Liver (tissue), 3 donors: ENCODE measurements at regions not wholly inside any gene's neighbourhood (a gene's known extent, or its start where the extent isn't known, plus 50 kb on each side); places are given as distances from the start of the nearest gene placed in this dataset.

Experiments used
- GABPA ChIP-seq, 2 donors: IDR thresholded peaks in 1 of 2; conservative IDR thresholded peaks in 1 of 2; 2 replicates each; pipeline ENCODE4 v1.6.1; 2016; ENCODE audit warnings: antibody characterized with exemption in 2 of 2, mild to moderate bottlenecking in 1 of 2, moderate library complexity in 1 of 2
- JUND ChIP-seq, 2 donors: IDR thresholded peaks; 2 replicates each; pipeline ENCODE4 v1.6.1; 2016; ENCODE audit warnings: antibody characterized with exemption in 2 of 2
- RAD21 ChIP-seq, 2 donors: IDR thresholded peaks; 2 replicates each; pipeline ENCODE4 v1.6.1; 2016; ENCODE audit warnings: antibody characterized with exemption in 2 of 2, mild to moderate bottlenecking in 2 of 2
- SP1 ChIP-seq: IDR thresholded peaks from 2 replicates; pipeline ENCODE4 v1.6.1; 2018; ENCODE audit warnings: antibody characterized with exemption, mild to moderate bottlenecking
- TAF1 ChIP-seq: conservative IDR thresholded peaks from 2 replicates; pipeline ENCODE4 v1.6.1; 2016; ENCODE audit warnings: antibody characterized with exemption, mild to moderate bottlenecking
- YY1 ChIP-seq: IDR thresholded peaks from 2 replicates; pipeline ENCODE4 v1.6.1; 2016; ENCODE audit warnings: antibody characterized with exemption, mild to moderate bottlenecking
- TF ChIP-seq, protein P1 (sequence below): fragments of 150-350 bp; IDR thresholded peaks from 2 replicates; pipeline ENCODE4 v1.5.1; 2017; ENCODE audit warnings: improper control_type of control experiment, low read depth, low read length; ENCODE audit not compliant: missing input control
- TF ChIP-seq, protein P2 (sequence below): IDR thresholded peaks from 2 replicates; pipeline ENCODE4 v1.6.1; 2016; ENCODE audit warnings: antibody characterized with exemption, mild to moderate bottlenecking
- TF ChIP-seq, protein P3 (sequence below): IDR thresholded peaks from 2 replicates; pipeline ENCODE4 v1.6.1; 2016; ENCODE audit warnings: antibody characterized with exemption
- TF ChIP-seq, protein P4 (sequence below): IDR thresholded peaks from 2 replicates; pipeline ENCODE4 v1.6.1; 2016; ENCODE audit warnings: antibody characterized with exemption
- donor health status: healthy.
- donor health status: healthy.

DNA sequence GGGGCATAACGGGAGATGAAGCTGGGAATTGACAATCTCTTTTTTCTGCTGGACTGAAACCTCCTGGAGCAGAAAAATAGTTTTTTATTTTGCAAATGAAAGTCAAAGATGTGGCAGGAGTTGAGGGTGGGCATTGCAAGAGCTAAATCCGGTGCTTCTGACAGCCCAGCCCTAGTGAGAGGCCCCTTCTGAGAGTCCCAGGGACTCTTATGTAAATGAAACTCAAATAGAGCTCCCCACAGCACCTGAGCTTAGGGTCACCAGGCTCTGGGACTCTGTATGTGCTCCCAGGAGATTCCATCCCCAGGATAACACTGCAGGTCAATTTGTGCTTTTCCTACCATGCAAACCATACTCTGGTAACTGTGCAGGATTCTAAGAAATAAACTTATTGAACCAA is 192.8 kb downstream of the ANKRD30B start:
- TF ChIP-seq, protein P1, sequence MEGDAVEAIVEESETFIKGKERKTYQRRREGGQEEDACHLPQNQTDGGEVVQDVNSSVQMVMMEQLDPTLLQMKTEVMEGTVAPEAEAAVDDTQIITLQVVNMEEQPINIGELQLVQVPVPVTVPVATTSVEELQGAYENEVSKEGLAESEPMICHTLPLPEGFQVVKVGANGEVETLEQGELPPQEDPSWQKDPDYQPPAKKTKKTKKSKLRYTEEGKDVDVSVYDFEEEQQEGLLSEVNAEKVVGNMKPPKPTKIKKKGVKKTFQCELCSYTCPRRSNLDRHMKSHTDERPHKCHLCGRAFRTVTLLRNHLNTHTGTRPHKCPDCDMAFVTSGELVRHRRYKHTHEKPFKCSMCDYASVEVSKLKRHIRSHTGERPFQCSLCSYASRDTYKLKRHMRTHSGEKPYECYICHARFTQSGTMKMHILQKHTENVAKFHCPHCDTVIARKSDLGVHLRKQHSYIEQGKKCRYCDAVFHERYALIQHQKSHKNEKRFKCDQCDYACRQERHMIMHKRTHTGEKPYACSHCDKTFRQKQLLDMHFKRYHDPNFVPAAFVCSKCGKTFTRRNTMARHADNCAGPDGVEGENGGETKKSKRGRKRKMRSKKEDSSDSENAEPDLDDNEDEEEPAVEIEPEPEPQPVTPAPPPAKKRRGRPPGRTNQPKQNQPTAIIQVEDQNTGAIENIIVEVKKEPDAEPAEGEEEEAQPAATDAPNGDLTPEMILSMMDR: no peak
- TF ChIP-seq, protein P2, sequence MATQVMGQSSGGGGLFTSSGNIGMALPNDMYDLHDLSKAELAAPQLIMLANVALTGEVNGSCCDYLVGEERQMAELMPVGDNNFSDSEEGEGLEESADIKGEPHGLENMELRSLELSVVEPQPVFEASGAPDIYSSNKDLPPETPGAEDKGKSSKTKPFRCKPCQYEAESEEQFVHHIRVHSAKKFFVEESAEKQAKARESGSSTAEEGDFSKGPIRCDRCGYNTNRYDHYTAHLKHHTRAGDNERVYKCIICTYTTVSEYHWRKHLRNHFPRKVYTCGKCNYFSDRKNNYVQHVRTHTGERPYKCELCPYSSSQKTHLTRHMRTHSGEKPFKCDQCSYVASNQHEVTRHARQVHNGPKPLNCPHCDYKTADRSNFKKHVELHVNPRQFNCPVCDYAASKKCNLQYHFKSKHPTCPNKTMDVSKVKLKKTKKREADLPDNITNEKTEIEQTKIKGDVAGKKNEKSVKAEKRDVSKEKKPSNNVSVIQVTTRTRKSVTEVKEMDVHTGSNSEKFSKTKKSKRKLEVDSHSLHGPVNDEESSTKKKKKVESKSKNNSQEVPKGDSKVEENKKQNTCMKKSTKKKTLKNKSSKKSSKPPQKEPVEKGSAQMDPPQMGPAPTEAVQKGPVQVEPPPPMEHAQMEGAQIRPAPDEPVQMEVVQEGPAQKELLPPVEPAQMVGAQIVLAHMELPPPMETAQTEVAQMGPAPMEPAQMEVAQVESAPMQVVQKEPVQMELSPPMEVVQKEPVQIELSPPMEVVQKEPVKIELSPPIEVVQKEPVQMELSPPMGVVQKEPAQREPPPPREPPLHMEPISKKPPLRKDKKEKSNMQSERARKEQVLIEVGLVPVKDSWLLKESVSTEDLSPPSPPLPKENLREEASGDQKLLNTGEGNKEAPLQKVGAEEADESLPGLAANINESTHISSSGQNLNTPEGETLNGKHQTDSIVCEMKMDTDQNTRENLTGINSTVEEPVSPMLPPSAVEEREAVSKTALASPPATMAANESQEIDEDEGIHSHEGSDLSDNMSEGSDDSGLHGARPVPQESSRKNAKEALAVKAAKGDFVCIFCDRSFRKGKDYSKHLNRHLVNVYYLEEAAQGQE: no peak
- TF ChIP-seq, protein P3, sequence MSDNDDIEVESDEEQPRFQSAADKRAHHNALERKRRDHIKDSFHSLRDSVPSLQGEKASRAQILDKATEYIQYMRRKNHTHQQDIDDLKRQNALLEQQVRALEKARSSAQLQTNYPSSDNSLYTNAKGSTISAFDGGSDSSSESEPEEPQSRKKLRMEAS: no peak
- TF ChIP-seq GABPA (IDR thresholded peaks at IDR 0.05 in 1 of 2, conservative IDR thresholded peaks at IDR 0.05 in 1 of 2): no peak
- TF ChIP-seq RAD21 (IDR thresholded peaks at IDR 0.05): no peak
- TF ChIP-seq SP1: no peak
- TF ChIP-seq JUND (IDR thresholded peaks at IDR 0.05): no peak
- TF ChIP-seq YY1: no peak
- TF ChIP-seq, protein P4, sequence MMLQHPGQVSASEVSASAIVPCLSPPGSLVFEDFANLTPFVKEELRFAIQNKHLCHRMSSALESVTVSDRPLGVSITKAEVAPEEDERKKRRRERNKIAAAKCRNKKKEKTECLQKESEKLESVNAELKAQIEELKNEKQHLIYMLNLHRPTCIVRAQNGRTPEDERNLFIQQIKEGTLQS: no peak
- no peak for TF ChIP-seq TAF1
